ENCODE measurements at regions not wholly inside any gene's neighbourhood (a gene's known extent, or its start where the extent isn't known, plus 50 kb on each side); places are given as distances from the start of the nearest gene placed in this dataset.

- Histone ChIP-seq H2AFZ (ENCODE audit: low read length) (no peak overlapping the region), H3K9me3 (ENCODE audit: insufficient read depth, low read depth, low read length) (no peaks in the 10 kb centered on the region), H3K79me2 (ENCODE audit: insufficient read depth, low read length) (no peaks in the 10 kb centered on the region), H3K9ac (ENCODE audit: low read depth, low read length, poor library complexity, severe bottlenecking) (no peak overlapping the region), H4K20me1 (ENCODE audit: insufficient read depth, low read length, poor library complexity, severe bottlenecking) (no peaks in the 10 kb centered on the region), H3K9me2 (replicated peaks; ENCODE audit: low read depth, low read length) (no peaks in the 10 kb centered on the region), H3K4me2 (ENCODE audit: low read depth, low read length, poor library complexity, severe bottlenecking) (no peak overlapping the region), H3K36me3 (ENCODE audit: insufficient read depth, low read length) (no peaks in the 10 kb centered on the region), H3F3A (ENCODE audit: low read depth) (no peaks in the 10 kb centered on the region), H3K4me3 (ENCODE audit: low read length, poor library complexity, severe bottlenecking) (no peak overlapping the region), H3K27me3 (ENCODE audit: insufficient read depth, low read length, poor library complexity, severe bottlenecking) (no peaks in the 10 kb centered on the region), H3K4me1 (ENCODE audit: insufficient read depth, low read length, poor library complexity, severe bottlenecking) (no peaks in the 10 kb centered on the region)
- TF ChIP-seq EZH2phosphoT487 (IDR thresholded peaks at IDR 0.05; ENCODE audit: borderline replicate concordance) (no peak), CTCF (conservative IDR thresholded peaks at IDR 0.05; ENCODE audit: low read length) (no peak)
Observed at GRCh38 chr20:7004801-7005200, 237.3 kb downstream of the BMP2 start.

GRCh38 chr20:7010527-7010926 lies 243.0 kb downstream of the BMP2 start:
- no peak for TF ChIP-seq EZH2phosphoT487 (IDR thresholded peaks at IDR 0.05; ENCODE audit: borderline replicate concordance)
- TF ChIP-seq CTCF (conservative IDR thresholded peaks at IDR 0.05; ENCODE audit: low read length) = no peak
- Histone ChIP-seq H3K79me2 (ENCODE audit: insufficient read depth, low read length) (no peaks in the 10 kb centered on the region), H3K27me3 (ENCODE audit: insufficient read depth, low read length, poor library complexity, severe bottlenecking) (no peaks in the 10 kb centered on the region), H3K36me3 (ENCODE audit: insufficient read depth, low read length) (no peaks in the 10 kb centered on the region), H3K9me2 (replicated peaks; ENCODE audit: low read depth, low read length) (no peaks in the 10 kb centered on the region), H3K9me3 (ENCODE audit: insufficient read depth, low read depth, low read length) (no peaks in the 10 kb centered on the region), H3K9ac (ENCODE audit: low read depth, low read length, poor library complexity, severe bottlenecking) (no peak overlapping the region), H3K4me2 (ENCODE audit: low read depth, low read length, poor library complexity, severe bottlenecking) (no peak overlapping the region), H3K4me1 (ENCODE audit: insufficient read depth, low read length, poor library complexity, severe bottlenecking) (no peaks in the 10 kb centered on the region), H3F3A (ENCODE audit: low read depth) (no peaks in the 10 kb centered on the region), H3K4me3 (ENCODE audit: low read length, poor library complexity, severe bottlenecking) (no peak overlapping the region), H2AFZ (ENCODE audit: low read length) (no peak overlapping the region), H4K20me1 (ENCODE audit: insufficient read depth, low read length, poor library complexity, severe bottlenecking) (no peaks in the 10 kb centered on the region)

GRCh38 chr20:7015257-7015656 lies 247.8 kb downstream of the BMP2 start:
- no peak overlapping the region for H3K4me2 ChIP-seq (ENCODE audit: low read depth, low read length, poor library complexity, severe bottlenecking)
- no peaks in the 10 kb centered on the region for H3K79me2 ChIP-seq (ENCODE audit: insufficient read depth, low read length)
- no peaks in the 10 kb centered on the region for H3K36me3 ChIP-seq (ENCODE audit: insufficient read depth, low read length)
- no peak overlapping the region for H3K9ac ChIP-seq (ENCODE audit: low read depth, low read length, poor library complexity, severe bottlenecking)
- no peaks in the 10 kb centered on the region for H4K20me1 ChIP-seq (ENCODE audit: insufficient read depth, low read length, poor library complexity, severe bottlenecking)
- TF ChIP-seq CTCF (conservative IDR thresholded peaks at IDR 0.05; ENCODE audit: low read length) (no peak), EZH2phosphoT487 (IDR thresholded peaks at IDR 0.05; ENCODE audit: borderline replicate concordance) (no peak)
- 0 out of 2 replicates have a peak, but pooled peaks cover 2% of the 10 kb centered on the region for H3K9me2 ChIP-seq (replicated peaks; ENCODE audit: low read depth, low read length)
- no peaks in the 10 kb centered on the region for H3K27me3 ChIP-seq (ENCODE audit: insufficient read depth, low read length, poor library complexity, severe bottlenecking)
- H2AFZ ChIP-seq (ENCODE audit: low read length) = no peak overlapping the region
- no peaks in the 10 kb centered on the region for H3K4me1 ChIP-seq (ENCODE audit: insufficient read depth, low read length, poor library complexity, severe bottlenecking)
- H3K9me3 ChIP-seq (ENCODE audit: insufficient read depth, low read depth, low read length) = no peaks in the 10 kb centered on the region
- no peaks in the 10 kb centered on the region for H3F3A ChIP-seq (ENCODE audit: low read depth)
- no peak overlapping the region for H3K4me3 ChIP-seq (ENCODE audit: low read length, poor library complexity, severe bottlenecking)
